Natural killer cell (primary cell): ENCODE measurements at regions not wholly inside any gene's neighbourhood (a gene's known extent, or its start where the extent isn't known, plus 50 kb on each side); places are given as distances from the start of the nearest gene placed in this dataset.

Experiments used
- ATAC-seq, 3 donors: fragments of 150-1000 bp in 2 of 3; fragments of 200-7000 bp in 1 of 3; cut with Tn5 transposase; 1 replicate in 1 of 3; 2 replicates in 2 of 3; pipeline ENCODE4 v1.10.0; 2021; ENCODE audit warnings: mild to moderate bottlenecking in 2 of 3, moderate library complexity in 2 of 3
- DNase-seq, 2 donors: peaks; one replicate each; pipeline versions ENCODE4 v3.0.0 to v3.0.0-alpha.2; 2013 to 2021; ENCODE audit warnings: mixed read lengths in 1 of 2
- H3K27ac ChIP-seq: one replicate; pipeline ENCODE4 v1.5.1; 2013; ENCODE audit warnings: mild to moderate bottlenecking, low read length
- H3K27me3 ChIP-seq: one replicate; pipeline ENCODE4 v1.6.1; 2013; ENCODE audit warnings: low read length; ENCODE audit not compliant: control insufficient read depth, insufficient read depth
- H3K36me3 ChIP-seq: one replicate; pipeline ENCODE4 v1.6.1; 2013; ENCODE audit warnings: low read length; ENCODE audit not compliant: control insufficient read depth, insufficient read depth
- H3K4me1 ChIP-seq: one replicate; pipeline ENCODE4 v1.6.1; 2013; ENCODE audit warnings: low read length; ENCODE audit not compliant: control insufficient read depth, insufficient read depth
- H3K4me3 ChIP-seq: one replicate; pipeline ENCODE4 v1.5.1; 2013; ENCODE audit warnings: low read length
- H3K9me3 ChIP-seq: one replicate; pipeline ENCODE4 v1.6.1; 2013; ENCODE audit warnings: low read length; ENCODE audit not compliant: control insufficient read depth, insufficient read depth
- H3K27ac Mint-ChIP-seq, 2 donors: one replicate each; pipeline ENCODE4 v1.8.0; 2022; ENCODE audit warnings: mild to moderate bottlenecking in 2 of 2, mixed read lengths in 2 of 2, moderate library complexity in 1 of 2
- H3K27me3 Mint-ChIP-seq, 2 donors: one replicate each; pipeline ENCODE4 v1.8.0; 2022; ENCODE audit warnings: low read depth in 2 of 2, mixed read lengths in 2 of 2
- H3K36me3 Mint-ChIP-seq: one replicate; pipeline ENCODE4 v1.8.0; 2022; ENCODE audit warnings: mixed read lengths
- H3K4me1 Mint-ChIP-seq, 2 donors: one replicate each; pipeline ENCODE4 v1.8.0; 2022; ENCODE audit warnings: mixed read lengths in 2 of 2
- H3K4me3 Mint-ChIP-seq: one replicate; pipeline ENCODE4 v1.8.0; 2022; ENCODE audit warnings: mild to moderate bottlenecking, moderate library complexity, mixed read lengths
- H3K9me3 Mint-ChIP-seq, 2 donors: one replicate each; pipeline ENCODE4 v1.8.0; 2022; ENCODE audit warnings: mixed read lengths in 2 of 2
- WGBS: methylation state at CpG from one replicate; pipeline ENCODE4 v1.1.7; 2013; ENCODE audit warnings: missing lambda C conversion rate; ENCODE audit not compliant: insufficient coverage; 5-methylcytosine and 5-hydroxymethylcytosine counted together
- intact Hi-C: fragments of 100-400 bp; cut with micrococcal nuclease; formaldehyde crosslinking; loops from one replicate; pipeline ENCODE4 v1.14.2; 2022
- TF ChIP-seq, protein P1 (sequence below): fragments of 200-600 bp; IDR thresholded peaks from one replicate; pipeline ENCODE4 v1.8.0; 2022; ENCODE audit warnings: antibody characterized with exemption

DNA sequence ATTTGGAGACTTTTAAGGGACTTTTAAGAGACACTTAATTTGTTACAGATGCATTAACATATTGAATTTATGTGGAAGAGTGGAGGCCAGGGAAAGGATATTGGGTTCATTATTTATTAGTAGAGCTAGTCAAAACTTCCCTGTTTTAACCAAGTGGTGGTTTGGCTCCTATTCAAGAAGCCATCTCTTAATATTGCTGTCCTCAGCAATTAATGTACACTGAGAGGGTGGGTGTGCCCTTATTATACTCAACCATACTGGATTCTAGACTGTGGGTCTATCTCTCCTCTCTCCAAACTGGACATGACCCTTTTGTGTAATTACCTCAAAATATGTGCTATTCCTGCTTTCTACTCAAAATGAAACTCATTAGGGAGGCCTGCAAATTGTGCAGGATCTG, 398.7 kb upstream of the DDHD1 start:
- H3K9me3 ChIP-seq: no peaks in the 10 kb centered on the region
- H3K4me1 ChIP-seq: no peaks in the 10 kb centered on the region
- peaks cover 5 to 6% of the 10 kb centered on the region in 2 donors for H3K9me3 Mint-ChIP-seq
- no peaks in the 10 kb centered on the region for H3K27me3 ChIP-seq
- H3K36me3 Mint-ChIP-seq: no peaks in the 10 kb centered on the region
- no peak overlapping the region for H3K27ac ChIP-seq
- no peak overlapping the region for H3K4me3 Mint-ChIP-seq
- DNase-seq (no peak), ATAC-seq (no peak)
- no peaks in the 10 kb centered on the region for H3K4me1 Mint-ChIP-seq
- no peaks in the 10 kb centered on the region for H3K36me3 ChIP-seq
- no peak overlapping the region for H3K4me3 ChIP-seq
- TF ChIP-seq, protein P1, sequence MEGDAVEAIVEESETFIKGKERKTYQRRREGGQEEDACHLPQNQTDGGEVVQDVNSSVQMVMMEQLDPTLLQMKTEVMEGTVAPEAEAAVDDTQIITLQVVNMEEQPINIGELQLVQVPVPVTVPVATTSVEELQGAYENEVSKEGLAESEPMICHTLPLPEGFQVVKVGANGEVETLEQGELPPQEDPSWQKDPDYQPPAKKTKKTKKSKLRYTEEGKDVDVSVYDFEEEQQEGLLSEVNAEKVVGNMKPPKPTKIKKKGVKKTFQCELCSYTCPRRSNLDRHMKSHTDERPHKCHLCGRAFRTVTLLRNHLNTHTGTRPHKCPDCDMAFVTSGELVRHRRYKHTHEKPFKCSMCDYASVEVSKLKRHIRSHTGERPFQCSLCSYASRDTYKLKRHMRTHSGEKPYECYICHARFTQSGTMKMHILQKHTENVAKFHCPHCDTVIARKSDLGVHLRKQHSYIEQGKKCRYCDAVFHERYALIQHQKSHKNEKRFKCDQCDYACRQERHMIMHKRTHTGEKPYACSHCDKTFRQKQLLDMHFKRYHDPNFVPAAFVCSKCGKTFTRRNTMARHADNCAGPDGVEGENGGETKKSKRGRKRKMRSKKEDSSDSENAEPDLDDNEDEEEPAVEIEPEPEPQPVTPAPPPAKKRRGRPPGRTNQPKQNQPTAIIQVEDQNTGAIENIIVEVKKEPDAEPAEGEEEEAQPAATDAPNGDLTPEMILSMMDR: no peak
- H3K27ac Mint-ChIP-seq: no peak overlapping the region
- no peaks in the 10 kb centered on the region for H3K27me3 Mint-ChIP-seq
- intact Hi-C loops: no loop called here

DNA sequence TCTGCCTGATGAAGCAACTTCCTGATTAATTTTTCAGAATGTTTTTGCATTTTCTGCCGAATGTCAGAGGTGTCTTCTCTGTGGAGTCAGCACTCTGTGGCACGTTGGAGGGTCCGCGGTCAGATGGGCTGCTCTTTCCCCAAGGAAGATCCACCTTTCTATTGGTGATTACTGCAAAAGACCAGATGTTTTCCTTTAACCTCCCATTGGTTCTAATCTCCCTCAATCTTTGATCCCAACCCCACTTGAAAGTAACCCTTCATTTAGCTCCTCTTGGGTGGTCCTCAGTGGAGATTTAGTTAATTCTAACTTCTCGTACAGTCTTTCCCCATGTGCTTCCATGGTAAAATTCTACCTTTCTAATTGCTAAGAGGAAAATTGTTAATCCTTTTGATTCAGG, 397.7 kb upstream of the DDHD1 start:
- intact Hi-C loops: no loop called here
- Histone ChIP-seq H3K4me3 (no peak overlapping the region), H3K4me1 (no peaks in the 10 kb centered on the region), H3K27ac (no peak overlapping the region), H3K9me3 (no peaks in the 10 kb centered on the region), H3K27me3 (no peaks in the 10 kb centered on the region), H3K36me3 (no peaks in the 10 kb centered on the region)
- 90% methylated on average over 4 of the region's 5 CpGs for WGBS
- TF ChIP-seq, protein P1: no peak
- Mint-ChIP-seq H3K4me1 (no peaks in the 10 kb centered on the region), H3K4me3 (no peak overlapping the region), H3K27ac (no peak overlapping the region), H3K27me3 (no peaks in the 10 kb centered on the region), H3K36me3 (no peaks in the 10 kb centered on the region), H3K9me3 (peaks cover 2 to 5% of the 10 kb centered on the region in 2 donors)
- ATAC-seq (no peak), DNase-seq (no peak)

DNA sequence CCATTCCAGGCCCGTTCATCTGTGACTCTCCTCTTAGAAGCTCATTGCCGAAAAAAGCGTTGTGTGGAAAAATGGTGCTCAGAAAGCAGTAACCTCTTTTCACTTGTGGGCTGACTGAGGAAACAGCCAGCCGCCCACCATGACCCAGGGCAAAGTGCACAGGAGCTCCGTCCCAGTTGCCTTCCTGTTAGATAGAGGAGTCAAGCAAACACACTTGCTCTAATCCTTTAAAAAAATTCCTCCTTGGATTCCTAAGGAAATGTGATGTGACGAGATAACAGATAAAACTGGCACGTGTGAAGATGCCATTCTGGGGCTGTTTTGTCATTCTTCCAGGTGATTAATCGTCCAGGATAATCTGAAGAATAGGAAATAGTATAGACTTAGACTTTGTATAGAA, 396.8 kb upstream of the DDHD1 start:
- H3K27ac Mint-ChIP-seq: no peak overlapping the region
- WGBS: 82% methylated on average over 7 of the region's 8 CpGs
- Histone ChIP-seq H3K27ac (no peak overlapping the region), H3K27me3 (no peaks in the 10 kb centered on the region), H3K4me3 (no peak overlapping the region), H3K4me1 (no peaks in the 10 kb centered on the region), H3K9me3 (no peaks in the 10 kb centered on the region), H3K36me3 (no peaks in the 10 kb centered on the region)
- H3K4me1 Mint-ChIP-seq: no peaks in the 10 kb centered on the region
- TF ChIP-seq, protein P1: no peak
- H3K36me3 Mint-ChIP-seq: no peaks in the 10 kb centered on the region
- H3K27me3 Mint-ChIP-seq: no peaks in the 10 kb centered on the region
- H3K4me3 Mint-ChIP-seq: no peak overlapping the region
- H3K9me3 Mint-ChIP-seq: peaks cover 4 to 5% of the 10 kb centered on the region in 2 donors
- ATAC-seq (no peak), DNase-seq (no peak)
- intact Hi-C loops: no loop called here

DNA sequence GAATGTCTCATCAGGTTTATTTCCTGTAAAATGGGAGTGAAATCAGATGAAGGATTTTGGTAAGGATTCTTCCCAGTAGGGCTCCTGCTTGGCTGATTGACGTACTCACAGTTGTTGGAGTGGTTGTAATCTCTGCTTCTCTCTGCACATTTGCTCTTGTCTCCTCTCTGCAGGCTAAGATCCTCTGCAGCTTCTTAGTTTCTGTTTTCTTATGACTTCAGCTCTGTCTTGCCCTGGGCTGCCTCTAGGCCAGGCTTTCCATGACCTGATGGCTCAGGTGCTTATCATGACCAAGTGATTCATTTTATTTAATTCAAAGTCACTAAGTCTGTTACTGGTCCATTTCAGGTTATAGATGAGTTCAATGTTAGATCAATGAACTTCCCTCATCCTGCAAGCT, 394.5 kb upstream of the DDHD1 start:
- Histone ChIP-seq H3K4me3 (no peak overlapping the region), H3K9me3 (no peaks in the 10 kb centered on the region), H3K27me3 (no peaks in the 10 kb centered on the region), H3K27ac (no peak overlapping the region), H3K36me3 (no peaks in the 10 kb centered on the region), H3K4me1 (no peaks in the 10 kb centered on the region)
- H3K4me1 Mint-ChIP-seq: no peaks in the 10 kb centered on the region
- intact Hi-C loops: no loop called here
- no peak overlapping the region for H3K4me3 Mint-ChIP-seq
- TF ChIP-seq, protein P1: no peak
- no peaks in the 10 kb centered on the region for H3K27me3 Mint-ChIP-seq
- H3K9me3 Mint-ChIP-seq: peaks cover 2 to 5% of the 10 kb centered on the region in 2 donors
- H3K27ac Mint-ChIP-seq: no peak overlapping the region
- 95% methylated on average over 1 of the region's 1 CpG for WGBS
- DNase-seq (no peak), ATAC-seq (no peak)
- H3K36me3 Mint-ChIP-seq: no peaks in the 10 kb centered on the region
